Omental fat pad (tissue), 3 donors: ENCODE measurements at regions not wholly inside any gene's neighbourhood (a gene's known extent, or its start where the extent isn't known, plus 50 kb on each side); places are given as distances from the start of the nearest gene placed in this dataset.

Experiments
- ATAC-seq: fragments of 150-250 bp; one replicate; pipeline ENCODE4 v1.9.1; 2016; ENCODE audit warnings: mild to moderate bottlenecking, moderate library complexity; ENCODE audit not compliant: low FRiP score
- DNase-seq: peaks from one replicate; pipeline ENCODE4 v3.0.0-alpha.2; 2019; ENCODE audit warnings: low spot score
- CTCF ChIP-seq, 3 donors: fragments of 450-650 bp; IDR thresholded peaks; one replicate each; pipeline ENCODE4 v1.5.1; 2016 to 2017; ENCODE audit warnings: antibody characterized with exemption in 3 of 3, mild to moderate bottlenecking in 3 of 3, moderate library complexity in 2 of 3

- ATAC-seq = no peak
- DNase-seq = no peak
- TF ChIP-seq CTCF (IDR thresholded peaks at IDR 0.05) = no peak
Observed at GRCh38 chr9:115952430-115953292, 200.9 kb upstream of the PAPPA start.

GRCh38 chr9:115956371-115956770 lies 197.2 kb upstream of the PAPPA start:
- DNase-seq (no peak), ATAC-seq (no peak)
- TF ChIP-seq CTCF (IDR thresholded peaks at IDR 0.05) = no peak

- DNase-seq (no peak), ATAC-seq (no peak)
- no peak for TF ChIP-seq CTCF (IDR thresholded peaks at IDR 0.05)
Observed at GRCh38 chr9:115957585-115957984, 196.0 kb upstream of the PAPPA start.

GRCh38 chr9:115964710-115965347 lies 188.8 kb upstream of the PAPPA start:
- no peak for DNase-seq
- ATAC-seq = no peak
- TF ChIP-seq CTCF (IDR thresholded peaks at IDR 0.05) = no peak

- DNase-seq (no peak), ATAC-seq (no peak)
- no peak for TF ChIP-seq CTCF (IDR thresholded peaks at IDR 0.05)
Observed at GRCh38 chr9:115966660-115967059, 186.9 kb upstream of the PAPPA start.

GRCh38 chr9:115969096-115969495 lies 184.5 kb upstream of the PAPPA start:
- DNase-seq (no peak), ATAC-seq (no peak)
- no peak for TF ChIP-seq CTCF (IDR thresholded peaks at IDR 0.05)

GRCh38 chr9:115972362-115972761 lies 181.2 kb upstream of the PAPPA start:
- DNase-seq (no peak), ATAC-seq (no peak)
- no peak for TF ChIP-seq CTCF (IDR thresholded peaks at IDR 0.05)
